Prostate gland (tissue), 2 donors: ENCODE measurements at regions not wholly inside any gene's neighbourhood (a gene's known extent, or its start where the extent isn't known, plus 50 kb on each side); places are given as distances from the start of the nearest gene placed in this dataset.

ENCODE experiments used
- DNase-seq: peaks from one replicate; pipeline ENCODE4 v3.0.0-alpha.2; 2019; ENCODE audit warnings: low spot score
- H3K27ac ChIP-seq, 2 donors: fragments of 200-600 bp; sonication (generic); 2 replicates each; pipeline ENCODE4 v1.5.1; 2017 to 2019
- H3K27me3 ChIP-seq: fragments of 200-600 bp; sonication (generic); replicated peaks from 2 replicates; pipeline ENCODE4 v1.5.1; 2019; ENCODE audit not compliant: insufficient read depth
- H3K36me3 ChIP-seq, 2 donors: fragments of 200-600 bp; sonication (generic); 1 replicate in 1 of 2; 2 replicates in 1 of 2; pipeline versions ENCODE4 v1.5.1 to v1.8.1; 2017 to 2019
- H3K4me1 ChIP-seq: fragments of 200-600 bp; sonication (generic); replicated peaks from 2 replicates; pipeline ENCODE4 v1.5.1; 2019
- H3K4me3 ChIP-seq, 2 donors: fragments of 200-600 bp; sonication (generic); 2 replicates each; pipeline ENCODE4 v1.5.1; 2017 to 2019
- H3K9me3 ChIP-seq: fragments of 200-600 bp; sonication (generic); 2 replicates; pipeline ENCODE4 v1.5.1; 2017
- CTCF ChIP-seq, 4 experiments: fragments of 200-600 bp in 2 of 4; fragments of 450-650 bp in 2 of 4; sonication (generic) in 2 of 4; IDR thresholded peaks; 1 replicate in 3 of 4; 2 replicates in 1 of 4; pipeline ENCODE4 v1.5.1; 2016 to 2019; ENCODE audit warnings: antibody characterized with exemption in 4 of 4, mild to moderate bottlenecking in 2 of 4, moderate library complexity in 2 of 4
- POLR2A ChIP-seq: fragments of 450-650 bp; IDR thresholded peaks from one replicate; pipeline ENCODE4 v1.6.1; 2016; ENCODE audit warnings: antibody characterized with exemption, mild to moderate bottlenecking
- POLR2AphosphoS5 ChIP-seq: sonication (generic); formaldehyde crosslinking; IDR thresholded peaks from one replicate; pipeline ENCODE4 v1.6.1; 2017; ENCODE audit warnings: antibody characterized with exemption
- WGBS: methylation state at CpG from one replicate; pipeline ENCODE4 v1.1.5; 2018; 5-methylcytosine and 5-hydroxymethylcytosine counted together
- intact Hi-C: fragments of 100-400 bp; cut with DNase I; formaldehyde crosslinking; loops from one replicate; pipeline ENCODE4 v1.14.2; 2022

DNA sequence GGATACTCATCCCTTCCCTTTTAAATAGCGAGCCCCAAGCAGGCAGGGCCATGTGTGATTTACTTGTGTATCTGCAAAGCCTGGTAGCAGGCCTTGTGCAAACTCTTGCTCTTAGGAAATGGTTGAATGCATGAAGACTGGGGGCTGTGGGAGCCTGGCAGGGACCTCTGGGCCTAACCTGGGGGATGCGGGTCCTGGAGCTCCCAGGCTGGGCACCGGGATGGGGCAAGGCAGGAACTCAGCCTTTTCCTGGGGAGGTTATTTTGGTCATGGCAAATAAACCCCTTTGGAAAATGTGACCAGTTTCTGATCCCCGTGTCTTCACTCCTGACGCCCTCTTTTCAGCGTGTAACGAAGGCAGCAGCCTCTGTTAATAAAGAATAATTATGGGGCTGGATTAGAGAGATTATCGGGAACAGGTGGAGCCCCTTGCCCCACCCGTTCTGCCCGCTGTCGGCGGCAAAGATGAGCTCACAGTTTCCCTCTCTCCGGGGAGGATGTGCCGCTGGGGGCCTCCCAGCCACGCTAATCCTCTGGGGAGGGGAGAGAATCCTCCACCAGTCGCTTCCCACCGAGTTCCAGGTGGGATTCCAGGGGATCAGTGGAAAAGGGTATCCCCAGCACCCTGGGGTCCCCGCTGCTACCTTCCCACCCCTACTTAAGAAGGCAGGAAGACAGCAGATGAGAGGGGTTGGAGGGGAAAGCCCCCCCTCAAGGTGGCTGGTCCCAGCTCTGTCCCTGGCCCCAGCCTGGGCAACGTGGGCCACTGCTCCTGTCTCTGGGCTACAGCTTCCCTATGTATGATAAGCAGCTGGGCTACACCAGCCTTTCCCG lies 69.7 kb upstream of the WNT4 start:
- intact Hi-C loops: no loop called here
- Histone ChIP-seq H3K27ac (no peak overlapping the region), H3K9me3 (no peaks in the 10 kb centered on the region), H3K27me3 (peaks cover 3% of the 10 kb centered on the region), H3K4me3 (no peak overlapping the region), H3K36me3 (no peaks in the 10 kb centered on the region), H3K4me1 (no peaks in the 10 kb centered on the region)
- DNase-seq: no peak
- 57% methylated on average over 20 of the region's 20 CpGs for WGBS
- TF ChIP-seq POLR2AphosphoS5: no peak
- TF ChIP-seq POLR2A: no peak
- no peak for TF ChIP-seq CTCF (IDR thresholded peaks at IDR 0.05)

- no peaks in the 10 kb centered on the region for H3K9me3 ChIP-seq
- no peak for DNase-seq
- intact Hi-C loops: no loop called here
- no peaks in the 10 kb centered on the region for H3K4me1 ChIP-seq
- no peaks in the 10 kb centered on the region for H3K27me3 ChIP-seq
- no peaks in the 10 kb centered on the region for H3K36me3 ChIP-seq
- no peak overlapping the region for H3K27ac ChIP-seq
- WGBS: 72% methylated on average over 12 of the region's 12 CpGs
- no peak for TF ChIP-seq POLR2A
- no peak for TF ChIP-seq POLR2AphosphoS5
- TF ChIP-seq CTCF (IDR thresholded peaks at IDR 0.05): no peak
- H3K4me3 ChIP-seq: no peak overlapping the region
Observed at GRCh38 chr1:22216210-22216883, 73.5 kb upstream of the WNT4 start.

- H3K36me3 ChIP-seq: no peaks in the 10 kb centered on the region
- no peak overlapping the region for H3K27ac ChIP-seq
- no peaks in the 10 kb centered on the region for H3K9me3 ChIP-seq
- no peak for TF ChIP-seq POLR2A
- no peak for TF ChIP-seq POLR2AphosphoS5
- no peak for TF ChIP-seq CTCF (IDR thresholded peaks at IDR 0.05)
- no peak for DNase-seq
- no peaks in the 10 kb centered on the region for H3K27me3 ChIP-seq
- H3K4me3 ChIP-seq: no peak overlapping the region
- intact Hi-C loops: no loop called here
- H3K4me1 ChIP-seq: no peaks in the 10 kb centered on the region
- WGBS: 100% methylated on average over 3 of the region's 3 CpGs
Observed at GRCh38 chr1:22216966-22217365, 74.1 kb upstream of the WNT4 start.

GRCh38 chr1:22217811-22218460 lies 75.0 kb upstream of the WNT4 start:
- intact Hi-C loops: no loop called here
- no peaks in the 10 kb centered on the region for H3K4me1 ChIP-seq
- WGBS: 79% methylated on average over 19 of the region's 19 CpGs
- TF ChIP-seq CTCF (IDR thresholded peaks at IDR 0.05) (no peak), POLR2A (no peak), POLR2AphosphoS5 (no peak)
- H3K27me3 ChIP-seq: no peaks in the 10 kb centered on the region
- no peak overlapping the region for H3K27ac ChIP-seq
- H3K4me3 ChIP-seq: no peak overlapping the region
- H3K36me3 ChIP-seq: no peaks in the 10 kb centered on the region
- no peak for DNase-seq
- no peaks in the 10 kb centered on the region for H3K9me3 ChIP-seq
